H1 (cell line): ENCODE measurements at regions not wholly inside any gene's neighbourhood (a gene's known extent, or its start where the extent isn't known, plus 50 kb on each side); places are given as distances from the start of the nearest gene placed in this dataset.

Experiments used
- CTCF ChIA-PET: fragments of 300-600 bp; sonication (Branson Sonifier 250); formaldehyde crosslinking; loops from one replicate; lab custom pipeline; 2021; ENCODE audit not compliant: partially characterized antibody; lab: Charles Lee
- POLR2A ChIA-PET: fragments of 300-600 bp; sonication (Branson Sonifier 250); formaldehyde crosslinking; loops from one replicate; lab custom pipeline; 2021; ENCODE audit warnings: inconsistent platforms; ENCODE audit not compliant: partially characterized antibody; lab: Charles Lee
- DNase-seq, 2 experiments: peaks; one replicate each; pipeline versions ENCODE4 v3.0.0 to v3.0.0-alpha.2; 2010 to 2022; ENCODE audit warnings: low spot score in 2 of 2, low read depth in 1 of 2, mixed read lengths in 1 of 2
- FAIRE-seq: peaks from 2 replicates; lab custom pipeline; 2011; peaks lifted over from hg19 to GRCh38; lab: Jason Lieb, UNC
- H2AFZ ChIP-seq: 2 replicates; pipeline ENCODE4 v1.8.1; 2012; ENCODE audit warnings: low read length, inconsistent platforms
- H2AK5ac ChIP-seq: 2 replicates; pipeline ENCODE4 v1.6.1; 2013; ENCODE audit warnings: low read depth, low read length
- H2BK120ac ChIP-seq: replicated peaks from 2 replicates; pipeline ENCODE3; 2013; ENCODE audit warnings: low read depth, low read length, inconsistent platforms
- H2BK12ac ChIP-seq: 2 replicates; pipeline ENCODE4 v1.6.1; 2013; ENCODE audit warnings: low read depth, low read length
- H2BK15ac ChIP-seq: 2 replicates; pipeline ENCODE4 v1.6.1; 2013; ENCODE audit warnings: low read length
- H2BK20ac ChIP-seq: 2 replicates; pipeline ENCODE4 v1.6.1; 2013; ENCODE audit warnings: low read length
- H2BK5ac ChIP-seq: 2 replicates; pipeline ENCODE4 v1.6.1; 2013; ENCODE audit warnings: low read depth, low read length
- H3K14ac ChIP-seq: 2 replicates; pipeline ENCODE4 v1.6.1; 2013; ENCODE audit warnings: inconsistent platforms; ENCODE audit not compliant: insufficient read length
- H3K18ac ChIP-seq: 2 replicates; pipeline ENCODE4 v1.6.1; 2013; ENCODE audit warnings: low read length; ENCODE audit errors: extremely low read depth
- H3K23ac ChIP-seq: 2 replicates; pipeline ENCODE4 v1.6.1; 2013; ENCODE audit warnings: inconsistent platforms; ENCODE audit not compliant: insufficient read length
- H3K23me2 ChIP-seq: 2 replicates; pipeline ENCODE4 v1.6.1; 2013; ENCODE audit warnings: low read depth, low read length
- H3K27ac ChIP-seq: 2 replicates; pipeline ENCODE4 v1.6.1; 2011; ENCODE audit warnings: low read depth, low read length, inconsistent platforms
- H3K27me3 ChIP-seq, 4 experiments: replicated peaks in 1 of 4; 1 replicate in 1 of 4; 2 replicates in 3 of 4; pipeline versions ENCODE4 v1.6.1 to v1.8.1; 2011 to 2013; ENCODE audit warnings: low read length in 3 of 4, mild to moderate bottlenecking in 3 of 4, inconsistent platforms in 2 of 4, mixed read lengths in 2 of 4, moderate library complexity in 1 of 4; ENCODE audit not compliant: control insufficient read depth in 3 of 4, insufficient read depth in 3 of 4; ENCODE audit errors: extremely low read depth in 1 of 4
- H3K36me3 ChIP-seq, 4 experiments: 2 replicates each; pipeline versions ENCODE4 v1.6.1 to v1.8.1; 2011 to 2013; ENCODE audit warnings: mild to moderate bottlenecking in 4 of 4, low read length in 3 of 4, moderate library complexity in 2 of 4, control low read depth in 1 of 4, inconsistent platforms in 1 of 4; ENCODE audit not compliant: insufficient read depth in 4 of 4, control insufficient read depth in 2 of 4
- H3K4ac ChIP-seq: replicated peaks from 2 replicates; pipeline ENCODE3; 2013; ENCODE audit warnings: low read length, low read depth, mixed read lengths, inconsistent platforms; ENCODE audit not compliant: insufficient read length
- H3K4me1 ChIP-seq, 4 experiments: replicated peaks in 1 of 4; 1 replicate in 1 of 4; 2 replicates in 3 of 4; pipeline versions ENCODE4 v1.6.1 to v1.8.1; 2011 to 2013; ENCODE audit warnings: low read length in 3 of 4, inconsistent platforms in 2 of 4, mixed read lengths in 1 of 4; ENCODE audit not compliant: insufficient read depth in 4 of 4, control insufficient read depth in 3 of 4
- H3K4me2 ChIP-seq, 2 experiments: 2 replicates each; pipeline versions ENCODE4 v1.6.1 to v1.8.1; 2011 to 2013; ENCODE audit warnings: low read depth in 2 of 2, low read length in 2 of 2, control low read depth in 1 of 2, inconsistent platforms in 1 of 2, mild to moderate bottlenecking in 1 of 2; ENCODE audit not compliant: insufficient read depth in 1 of 2
- H3K4me3 ChIP-seq, 4 experiments: fragments of 200-600, 300-600 bp in 1 of 4; sonication (generic), shearing (Covaris generic), sonication (Bioruptor Twin) in 1 of 4; 2 replicates each; pipeline versions ENCODE4 v1.5.1 to v1.8.1; 2011 to 2016; ENCODE audit warnings: low read length in 4 of 4, low read depth in 3 of 4, control low read depth in 2 of 4, inconsistent platforms in 2 of 4, mild to moderate bottlenecking in 2 of 4, mixed read lengths in 1 of 4, moderate library complexity in 1 of 4; ENCODE audit not compliant: insufficient read depth in 2 of 4; ENCODE audit errors: extremely low read depth in 1 of 4
- H3K56ac ChIP-seq: replicated peaks from 2 replicates; pipeline ENCODE3; 2013; ENCODE audit warnings: low read depth, mild to moderate bottlenecking, mixed read lengths, low read length, inconsistent platforms; ENCODE audit not compliant: insufficient read length
- H3K79me1 ChIP-seq: 2 replicates; pipeline ENCODE4 v1.6.1; 2013; ENCODE audit warnings: low read depth, low read length, control low read depth
- H3K79me2 ChIP-seq, 2 experiments: 2 replicates each; pipeline versions ENCODE4 v1.6.1 to v1.8.1; 2012 to 2013; ENCODE audit warnings: low read length in 2 of 2, mild to moderate bottlenecking in 2 of 2, inconsistent platforms in 1 of 2; ENCODE audit not compliant: insufficient read depth in 2 of 2, control insufficient read depth in 1 of 2
- H3K9ac ChIP-seq, 4 experiments: replicated peaks in 1 of 4; 1 replicate in 1 of 4; 2 replicates in 3 of 4; pipeline versions ENCODE4 v1.6.1 to v1.8.1; 2011 to 2013; ENCODE audit warnings: low read depth in 3 of 4, low read length in 3 of 4, control low read depth in 2 of 4, mild to moderate bottlenecking in 2 of 4, moderate library complexity in 2 of 4, inconsistent platforms in 1 of 4; ENCODE audit errors: extremely low read depth in 1 of 4
- H3K9me3 ChIP-seq, 2 experiments: 2 replicates each; pipeline versions ENCODE4 v1.6.1 to v1.8.1; 2012 to 2013; ENCODE audit warnings: mild to moderate bottlenecking in 2 of 2, moderate library complexity in 2 of 2, control low read depth in 1 of 2, inconsistent platforms in 1 of 2, low read depth in 1 of 2, low read length in 1 of 2, mixed read lengths in 1 of 2; ENCODE audit not compliant: insufficient read depth in 2 of 2
- H4K20me1 ChIP-seq, 2 experiments: replicated peaks in 1 of 2; 2 replicates each; pipeline versions ENCODE3 to v1.8.1; 2011 to 2013; ENCODE audit warnings: inconsistent platforms in 2 of 2, low read length in 2 of 2, mild to moderate bottlenecking in 1 of 2; ENCODE audit not compliant: insufficient read depth in 2 of 2, control insufficient read depth in 1 of 2
- H4K5ac ChIP-seq: 2 replicates; pipeline ENCODE4 v1.6.1; 2013; ENCODE audit warnings: low read length, low read depth, mixed read lengths, inconsistent platforms; ENCODE audit not compliant: insufficient read length
- H4K8ac ChIP-seq: 2 replicates; pipeline ENCODE4 v1.8.0; 2013; ENCODE audit warnings: mild to moderate bottlenecking, moderate library complexity, low read length, inconsistent platforms; ENCODE audit not compliant: insufficient read depth; ENCODE audit errors: extremely low read depth
- H4K91ac ChIP-seq: replicated peaks from 2 replicates; pipeline ENCODE3; 2013; ENCODE audit warnings: low read length, mixed read lengths, inconsistent platforms; ENCODE audit not compliant: insufficient read length
- BACH1 ChIP-seq: IDR thresholded peaks from 2 replicates; pipeline ENCODE4 v1.6.1; 2012; ENCODE audit warnings: low read length, improper control_type of control experiment
- CBX8 ChIP-seq: fragments of 300-800, 300-1000 bp; sonication (generic); IDR thresholded peaks from 2 replicates; pipeline ENCODE4 v1.7.1; 2016; ENCODE audit warnings: low read depth, low read length, borderline replicate concordance
- CHD1 ChIP-seq: IDR thresholded peaks from 2 replicates; pipeline ENCODE4 v1.6.1; 2012; ENCODE audit warnings: low read depth, low read length, improper control_type of control experiment
- GTF2F1 ChIP-seq: IDR thresholded peaks from 2 replicates; pipeline ENCODE4 v1.6.1; 2012; ENCODE audit warnings: low read depth, low read length, improper control_type of control experiment, borderline replicate concordance
- KDM5A ChIP-seq: fragments of 200-600 bp; IDR thresholded peaks from 2 replicates; pipeline ENCODE4 v1.7.1; 2012; ENCODE audit warnings: mild to moderate bottlenecking, low read length, inconsistent platforms, mixed read lengths
- POLR2AphosphoS5 ChIP-seq: IDR thresholded peaks from 2 replicates; pipeline ENCODE4 v1.6.1; 2011; ENCODE audit warnings: low read depth, low read length
- RBBP5 ChIP-seq: IDR thresholded peaks from 2 replicates; pipeline ENCODE4 v1.7.1; 2012; ENCODE audit warnings: low read depth, mild to moderate bottlenecking, inconsistent platforms, low read length, moderate library complexity, borderline replicate concordance
- RNF2 ChIP-seq: fragments of 200-900, 300-1000 bp; sonication (generic); IDR thresholded peaks from 2 replicates; pipeline ENCODE4 v1.7.1; 2016; ENCODE audit warnings: borderline replicate concordance, low read depth, mild to moderate bottlenecking, antibody characterized with exemption, low read length; ENCODE audit not compliant: poor library complexity, severe bottlenecking; ENCODE audit errors: missing control alignments
- SIN3A ChIP-seq, 2 experiments: IDR thresholded peaks in 1 of 2; conservative IDR thresholded peaks in 1 of 2; 2 replicates each; pipeline ENCODE4 v1.6.1; 2011 to 2012; ENCODE audit warnings: low read length in 2 of 2, improper control_type of control experiment in 1 of 2, low read depth in 1 of 2, mild to moderate bottlenecking in 1 of 2
- SIX5 ChIP-seq: IDR thresholded peaks from 2 replicates; pipeline ENCODE4 v1.6.1; 2011; ENCODE audit warnings: mild to moderate bottlenecking, low read depth, low read length
- SUZ12 ChIP-seq: fragments of 200-600 bp; sonication (generic); IDR thresholded peaks from 2 replicates; pipeline ENCODE4 v1.6.1; 2012; ENCODE audit warnings: mild to moderate bottlenecking, inconsistent platforms, low read length, moderate library complexity, mixed read lengths
- TAF1 ChIP-seq: IDR thresholded peaks from 2 replicates; pipeline ENCODE4 v1.6.1; 2011; ENCODE audit warnings: mild to moderate bottlenecking, low read depth, low read length
- WGBS, 2 experiments: shearing (Covaris generic) in 1 of 2; methylation state at CpG; one replicate each; pipeline versions ENCODE4 v1.1.6 to v1.1.7; 2013 to 2015; ENCODE audit warnings: low lambda C conversion rate in 2 of 2, mixed read lengths in 2 of 2, inconsistent platforms in 1 of 2, low coverage in 1 of 2, missing lambda C conversion rate in 1 of 2; ENCODE audit not compliant: insufficient replicate concordance in 2 of 2, insufficient coverage in 1 of 2, insufficient read length in 1 of 2; ENCODE audit errors: extremely low coverage in 1 of 2, missing lambda C conversion rate in 1 of 2; 5-methylcytosine and 5-hydroxymethylcytosine counted together
- TF ChIP-seq, protein P1 (sequence below): IDR thresholded peaks from 2 replicates; pipeline ENCODE4 v1.6.1; 2011; ENCODE audit warnings: low read depth, mild to moderate bottlenecking, low read length; ENCODE audit not compliant: insufficient read depth

DNA sequence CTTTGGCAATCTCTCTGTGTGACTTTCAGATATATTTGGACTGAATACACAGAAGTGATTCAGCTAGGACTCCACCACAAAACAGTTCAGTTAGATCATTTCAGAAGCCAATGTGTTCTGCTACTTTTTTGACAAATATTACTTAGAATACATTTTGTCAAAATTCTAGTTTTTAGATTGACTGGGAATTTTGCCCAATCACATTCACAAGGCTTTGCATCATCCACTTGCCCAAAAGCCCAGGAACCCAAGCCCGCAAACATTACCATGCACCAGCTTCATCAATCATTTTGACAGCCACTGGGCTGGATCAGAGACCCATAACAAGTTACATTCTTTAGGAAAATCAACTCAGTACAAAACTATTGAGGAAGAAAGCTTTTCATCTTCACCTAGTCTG is 256.6 kb upstream of the NDST3 start:
- DNase-seq (no peak), FAIRE-seq (no peak)
- Histone ChIP-seq H3K14ac (no peak overlapping the region), H3K23me2 (no peaks in the 10 kb centered on the region), H3K4ac (no peak overlapping the region), H3K4me3 (no peak overlapping the region), H3K23ac (no peak overlapping the region), H2BK20ac (no peak overlapping the region), H3K4me2 (no peak overlapping the region), H3K27me3 (no peaks in the 10 kb centered on the region), H3K79me2 (no peaks in the 10 kb centered on the region), H2BK12ac (no peak overlapping the region), H2BK5ac (no peak overlapping the region), H2BK120ac (no peak overlapping the region), H2AFZ (no peak overlapping the region), H3K79me1 (no peaks in the 10 kb centered on the region), H3K9me3 (no peaks in the 10 kb centered on the region), H3K9ac (no peak overlapping the region), H3K27ac (no peak overlapping the region), H2AK5ac (no peak overlapping the region), H3K56ac (no peak overlapping the region), H4K8ac (no peak overlapping the region), H3K18ac (no peak overlapping the region), H3K4me1 (no peaks in the 10 kb centered on the region), H4K91ac (no peak overlapping the region), H4K20me1 (no peaks in the 10 kb centered on the region), H3K36me3 (no peaks in the 10 kb centered on the region), H4K5ac (no peak overlapping the region), H2BK15ac (no peak overlapping the region)
- TF ChIP-seq GTF2F1 (no peak), SUZ12 (no peak), BACH1 (no peak), KDM5A (no peak), CHD1 (no peak), TAF1 (no peak), SIX5 (no peak), SIN3A (conservative IDR thresholded peaks at IDR 0.05 in 1 of 2, IDR thresholded peaks at IDR 0.05 in 1 of 2; ENCODE audit: low read depth in 1 of 2, low read length in 2 of 2) (no peak), CBX8 (no peak), RBBP5 (no peak), POLR2AphosphoS5 (no peak), RNF2 (no peak)
- TF ChIP-seq, protein P1, sequence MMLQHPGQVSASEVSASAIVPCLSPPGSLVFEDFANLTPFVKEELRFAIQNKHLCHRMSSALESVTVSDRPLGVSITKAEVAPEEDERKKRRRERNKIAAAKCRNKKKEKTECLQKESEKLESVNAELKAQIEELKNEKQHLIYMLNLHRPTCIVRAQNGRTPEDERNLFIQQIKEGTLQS, result no peak
- ChIA-PET CTCF (no interaction called here), POLR2A (no interaction called here)
- 100% methylated on average over 1 of the region's 1 CpG; no CpG with 5 or more reads in 1 of the 2 experiments for WGBS, 2 experiments
